Type B pancreatic cell (in vitro differentiated cells): ENCODE measurements at regions not wholly inside any gene's neighbourhood (a gene's known extent, or its start where the extent isn't known, plus 50 kb on each side); places are given as distances from the start of the nearest gene placed in this dataset.

ENCODE experiments used
- DNase-seq: peaks from one replicate; pipeline ENCODE4 v3.0.0; 2021; ENCODE audit warnings: mixed read lengths; ENCODE audit not compliant: unreplicated experiment; ENCODE audit errors: extremely low spot score
- H3K27ac Mint-ChIP-seq: 2 replicates; pipeline ENCODE4 v1.8.0; 2021; ENCODE audit warnings: mild to moderate bottlenecking, mixed read lengths
- H3K27me3 Mint-ChIP-seq: 2 replicates; pipeline ENCODE4 v1.8.0; 2021; ENCODE audit warnings: mixed read lengths
- H3K36me3 Mint-ChIP-seq: 2 replicates; pipeline ENCODE4 v1.8.0; 2021; ENCODE audit warnings: mixed read lengths
- H3K4me1 Mint-ChIP-seq: one replicate; pipeline ENCODE4 v1.8.0; 2021; ENCODE audit warnings: mixed read lengths; ENCODE audit not compliant: unreplicated experiment
- H3K4me3 Mint-ChIP-seq: 2 replicates; pipeline ENCODE4 v1.8.0; 2021; ENCODE audit warnings: mild to moderate bottlenecking, mixed read lengths
- H3K9me3 Mint-ChIP-seq: 2 replicates; pipeline ENCODE4 v1.8.0; 2021; ENCODE audit warnings: mixed read lengths
- CTCF ChIP-seq: fragments of 200-600 bp; sonication (generic); conservative IDR thresholded peaks from 2 replicates; pipeline ENCODE4 v1.5.0; 2021; ENCODE audit warnings: antibody characterized with exemption, mild to moderate bottlenecking

- Mint-ChIP-seq H3K36me3 (no peaks in the 10 kb centered on the region), H3K4me3 (no peak overlapping the region), H3K9me3 (no peaks in the 10 kb centered on the region), H3K4me1 (peaks cover 33% of the 10 kb centered on the region), H3K27ac (no peak overlapping the region), H3K27me3 (no peaks in the 10 kb centered on the region)
- TF ChIP-seq CTCF = no peak
- DNase-seq = no peak
These were observed 166.0 kb downstream of the ARL4C start for GRCh38 chr2:234330902-234331301.

- no peak for TF ChIP-seq CTCF
- Mint-ChIP-seq H3K4me1 (peaks cover 23% of the 10 kb centered on the region), H3K4me3 (no peak overlapping the region), H3K9me3 (no peaks in the 10 kb centered on the region), H3K27me3 (no peaks in the 10 kb centered on the region), H3K27ac (no peak overlapping the region), H3K36me3 (no peaks in the 10 kb centered on the region)
- DNase-seq = no peak
These were observed 167.5 kb downstream of the ARL4C start for GRCh38 chr2:234329202-234329960.

GRCh38 chr2:234328444-234328990, 168.4 kb downstream of the ARL4C start:
- Mint-ChIP-seq H3K27me3 (no peaks in the 10 kb centered on the region), H3K9me3 (no peaks in the 10 kb centered on the region), H3K4me1 (peaks cover 19% of the 10 kb centered on the region), H3K36me3 (no peaks in the 10 kb centered on the region), H3K27ac (no peak overlapping the region), H3K4me3 (no peak overlapping the region)
- no peak for TF ChIP-seq CTCF
- no peak for DNase-seq

- H3K4me1 Mint-ChIP-seq = peaks cover 8% of the 10 kb centered on the region
- no peak for TF ChIP-seq CTCF
- no peak overlapping the region for H3K4me3 Mint-ChIP-seq
- no peaks in the 10 kb centered on the region for H3K36me3 Mint-ChIP-seq
- H3K27ac Mint-ChIP-seq = no peak overlapping the region
- no peaks in the 10 kb centered on the region for H3K9me3 Mint-ChIP-seq
- H3K27me3 Mint-ChIP-seq = no peaks in the 10 kb centered on the region
- DNase-seq = no peak
These were observed 170.2 kb downstream of the ARL4C start for GRCh38 chr2:234326694-234327093.

GRCh38 chr2:234324116-234324515, 172.8 kb downstream of the ARL4C start:
- no peak overlapping the region for H3K4me3 Mint-ChIP-seq
- H3K9me3 Mint-ChIP-seq = no peaks in the 10 kb centered on the region

More at GRCh38 chr2:234324116-234324515, 172.8 kb downstream of the ARL4C start:
- Mint-ChIP-seq H3K27me3 (no peaks in the 10 kb centered on the region), H3K4me1 (peaks cover 4% of the 10 kb centered on the region), H3K36me3 (no peaks in the 10 kb centered on the region), H3K27ac (no peak overlapping the region)
- no peak for TF ChIP-seq CTCF
- no peak for DNase-seq
